C4-2B (cell line): ENCODE measurements at regions not wholly inside any gene's neighbourhood (a gene's known extent, or its start where the extent isn't known, plus 50 kb on each side); places are given as distances from the start of the nearest gene placed in this dataset.

Experiments
- H3K27ac ChIP-seq: fragments of 450-650 bp; 2 replicates; pipeline ENCODE4 v1.5.1; 2017
- CTCF ChIP-seq: fragments of 450-650 bp; conservative IDR thresholded peaks from 2 replicates; pipeline ENCODE4 v1.5.1; 2017; ENCODE audit warnings: mild to moderate bottlenecking
- ZFX ChIP-seq: fragments of 450-650 bp; IDR thresholded peaks from 2 replicates; pipeline ENCODE4 v1.6.1; 2017

- TF ChIP-seq ZFX = no peak
- peak; percentile 53 for TF ChIP-seq CTCF
- H3K27ac ChIP-seq = no peak overlapping the region
Measured at GRCh38 chr4:154082760-154083535, 294.1 kb upstream of the SFRP2 start.

DNA sequence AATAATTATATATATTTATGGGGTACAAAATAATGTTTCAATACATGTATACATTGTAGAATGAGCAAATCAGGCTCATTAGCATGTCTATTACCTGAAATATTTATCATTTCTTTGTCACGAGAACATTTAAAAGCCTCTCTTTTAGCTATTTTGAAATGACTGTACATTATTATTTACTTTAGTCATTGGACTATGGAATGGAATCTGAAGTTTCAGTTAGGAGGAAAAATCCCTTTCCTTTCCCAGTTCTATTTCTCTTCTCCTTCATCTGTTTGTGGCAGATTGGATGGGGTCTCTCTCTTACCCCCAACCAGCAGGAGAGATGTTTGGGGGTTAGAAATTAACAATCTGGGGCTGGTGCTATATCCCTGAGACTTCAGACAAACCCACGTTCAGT lies 292.5 kb upstream of the SFRP2 start:
- H3K27ac ChIP-seq = no peak overlapping the region
- TF ChIP-seq CTCF (no peak), ZFX (no peak)

DNA sequence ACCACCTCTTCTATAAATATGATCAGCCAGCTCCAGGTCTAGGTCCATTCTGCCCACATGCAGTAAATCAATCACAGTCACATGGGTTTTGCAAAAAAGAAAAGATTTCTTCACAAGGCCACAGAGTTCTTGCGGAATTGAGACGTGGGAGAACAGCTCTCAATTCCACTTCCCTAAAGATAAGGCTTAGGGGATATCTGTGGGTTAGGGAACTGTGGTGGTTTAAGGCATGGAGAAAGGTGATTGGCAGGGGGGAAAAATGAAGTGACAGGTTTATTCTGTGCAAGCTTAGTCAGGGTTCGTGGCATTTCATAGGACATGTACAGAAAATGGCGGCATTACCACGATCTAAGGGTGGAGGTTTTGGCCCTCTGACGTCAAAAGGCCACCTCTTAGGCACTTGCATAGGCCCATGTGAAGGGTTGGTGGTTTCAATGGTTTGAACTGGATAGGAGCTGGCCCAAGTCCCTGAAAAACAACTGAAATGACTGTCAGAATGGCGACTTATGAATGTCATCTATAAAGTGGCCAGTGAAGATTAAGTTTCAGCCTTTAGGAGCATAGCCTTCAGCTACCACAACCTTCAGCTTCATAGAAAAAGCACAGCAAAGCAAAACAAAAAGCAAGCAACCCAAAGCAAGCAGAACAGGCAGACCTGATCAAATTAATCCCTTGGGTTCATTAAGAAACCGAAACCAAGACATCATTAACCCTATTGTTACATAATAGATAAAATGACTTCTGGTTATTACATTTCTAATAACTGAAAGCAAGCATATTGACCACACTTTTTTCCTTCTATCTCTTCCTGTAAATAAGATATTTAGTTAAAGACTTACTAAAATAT lies 289.8 kb upstream of the SFRP2 start:
- TF ChIP-seq ZFX (no peak), CTCF (no peak)
- no peak overlapping the region for H3K27ac ChIP-seq

- TF ChIP-seq CTCF (no peak), ZFX (no peak)
- H3K27ac ChIP-seq = no peak overlapping the region
Measured at GRCh38 chr4:154076921-154077320, 288.0 kb upstream of the SFRP2 start.

DNA sequence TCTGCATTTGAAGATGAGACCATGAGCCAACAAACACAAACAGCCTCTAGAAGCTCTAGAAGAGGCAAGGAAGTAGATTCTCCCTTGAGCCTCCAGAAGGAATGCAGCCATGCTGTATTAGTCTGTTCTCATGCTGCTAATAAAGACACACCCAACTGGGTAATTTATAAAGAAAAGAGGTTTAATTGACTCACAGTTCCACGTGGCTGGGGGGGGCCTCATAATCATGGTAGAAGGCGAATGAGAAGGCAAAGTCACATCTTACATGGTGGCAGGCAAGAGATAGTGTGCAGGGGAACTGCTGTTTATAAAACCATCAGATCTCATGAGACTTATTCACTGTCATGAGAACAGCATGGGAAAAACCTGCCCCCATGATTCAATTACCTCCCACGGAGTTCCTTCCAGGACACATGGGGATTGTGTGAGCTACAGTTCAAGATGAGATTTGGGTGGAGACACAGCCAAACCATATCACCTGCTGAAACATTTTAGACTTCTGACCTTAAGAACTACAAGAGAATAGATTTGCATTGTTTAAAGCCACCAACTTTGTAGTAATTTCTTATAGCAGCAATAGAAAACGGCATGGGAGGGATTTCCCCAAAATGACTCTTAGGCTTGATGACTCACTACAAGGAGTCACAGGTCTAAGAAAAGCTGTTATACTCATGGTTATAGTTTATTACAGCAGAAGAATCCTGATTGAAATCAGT lies 284.4 kb upstream of the SFRP2 start:
- H3K27ac ChIP-seq = no peak overlapping the region
- TF ChIP-seq ZFX (no peak), CTCF (no peak)

- no peak overlapping the region for H3K27ac ChIP-seq
- TF ChIP-seq ZFX (no peak), CTCF (no peak)
Measured at GRCh38 chr4:154067786-154068185, 278.9 kb upstream of the SFRP2 start.

GRCh38 chr4:154065368-154065767 lies 276.5 kb upstream of the SFRP2 start:
- no peak overlapping the region for H3K27ac ChIP-seq
- TF ChIP-seq CTCF (no peak), ZFX (no peak)
